NCI-H2227 (cell line): ENCODE measurements at regions not wholly inside any gene's neighbourhood (a gene's known extent, or its start where the extent isn't known, plus 50 kb on each side); places are given as distances from the start of the nearest gene placed in this dataset.
A peak's percentile ranks its signal among the peaks of the same experiment; 100 is the strongest.
"Not testable (repeated sequence)": the region's sequence is repeated elsewhere in the genome, so short reads cannot be mapped to it uniquely, and the experiment has no call there.

Experiments used
- DNase-seq: peaks from one replicate; lab custom pipeline; 2025; ENCODE audit not compliant: unreplicated experiment; lab: John Stamatoyannopoulos, UW

- DNase-seq: no peak
These were observed 205.0 kb upstream of the RPL34 start for GRCh38 chr4:108415389-108415788.

DNA sequence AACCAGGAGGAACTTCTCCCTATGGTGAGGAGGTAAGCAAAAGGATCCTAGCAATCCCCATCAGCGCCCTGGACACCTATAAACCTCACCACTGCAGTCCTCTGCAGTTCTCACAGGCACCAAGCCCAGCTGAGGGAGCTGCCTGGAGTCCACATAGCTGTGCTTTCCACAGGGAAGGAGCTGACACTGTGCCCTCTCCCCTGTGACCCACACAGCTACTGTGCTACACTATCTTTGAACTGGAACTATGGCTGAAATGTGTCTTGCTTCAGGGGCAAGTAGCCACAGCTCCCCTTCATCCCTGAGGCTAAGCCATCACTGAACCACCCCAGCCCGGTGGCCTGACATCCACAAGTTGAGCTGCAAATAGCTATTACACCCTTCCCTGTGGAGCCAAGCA is 208.5 kb upstream of the RPL34 start:
- DNase-seq: no peak

DNA sequence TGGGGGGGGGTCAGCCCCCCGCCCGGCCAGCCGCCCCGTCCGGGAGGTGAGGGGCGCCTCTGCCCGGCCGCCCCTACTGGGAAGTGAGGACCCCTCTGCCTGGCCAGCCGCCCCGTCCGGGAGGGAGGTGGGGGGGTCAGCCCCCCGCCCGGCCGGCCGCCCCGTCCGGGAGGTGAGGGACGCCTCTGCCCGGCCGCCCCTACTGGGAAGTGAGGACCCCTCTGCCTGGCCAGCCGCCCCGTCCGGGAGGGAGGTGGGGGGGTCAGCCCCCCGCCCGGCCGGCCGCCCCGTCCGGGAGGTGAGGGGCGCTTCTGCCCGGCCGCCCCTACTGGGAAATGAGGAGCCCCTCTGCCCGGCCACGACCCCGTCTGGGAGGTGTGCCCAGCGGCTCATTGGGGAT is 210.7 kb upstream of the RPL34 start:
- DNase-seq: not testable (repeated sequence)

GRCh38 chr4:108405586-108405985 is 214.8 kb upstream of the RPL34 start:
- no peak for DNase-seq

DNA sequence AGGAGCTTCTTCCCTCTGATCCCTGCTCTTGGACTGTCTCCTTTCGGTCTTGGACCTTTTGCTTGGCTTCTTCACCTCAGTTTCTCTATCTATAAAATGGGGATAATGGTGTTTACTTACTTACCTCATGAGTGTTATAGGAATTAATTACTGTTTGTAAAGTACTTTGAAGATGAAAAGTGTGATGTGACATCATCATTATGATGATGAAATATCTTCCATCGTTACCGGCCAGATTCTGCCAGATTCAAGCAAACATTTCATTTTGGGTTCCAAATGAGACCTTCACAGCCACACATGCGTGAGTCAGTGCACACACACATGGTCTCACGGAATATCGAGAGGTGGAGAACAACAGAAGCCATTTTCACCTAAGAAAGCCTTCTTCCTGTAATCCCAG is 220.1 kb upstream of the RPL34 start:
- DNase-seq: no peak

- DNase-seq: peak; percentile 67
These were observed 220.6 kb upstream of the RPL34 start for GRCh38 chr4:108399610-108400265.

- no peak for DNase-seq
These were observed 221.5 kb upstream of the RPL34 start for GRCh38 chr4:108398836-108399235.

- DNase-seq: no peak
These were observed 222.1 kb upstream of the RPL34 start for GRCh38 chr4:108398316-108398715.

DNA sequence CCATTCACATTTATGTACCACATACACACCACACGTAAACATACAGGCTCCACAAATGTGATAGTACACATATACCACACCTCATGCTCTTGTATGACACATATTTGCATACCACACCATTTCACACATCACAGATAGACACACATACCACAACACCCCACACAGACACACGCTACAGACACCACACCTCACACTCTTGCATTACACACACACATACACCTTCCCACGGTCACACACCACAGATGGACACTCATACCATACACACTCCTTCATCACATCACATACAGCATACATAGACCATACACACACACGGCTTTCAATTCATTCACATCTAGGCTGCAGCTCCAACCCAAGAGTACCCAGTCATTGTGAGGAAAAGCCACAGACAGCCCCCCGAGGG is 222.5 kb upstream of the RPL34 start:
- DNase-seq: no peak

GRCh38 chr4:108396900-108397497 is 223.4 kb upstream of the RPL34 start:
- DNase-seq: no peak

DNA sequence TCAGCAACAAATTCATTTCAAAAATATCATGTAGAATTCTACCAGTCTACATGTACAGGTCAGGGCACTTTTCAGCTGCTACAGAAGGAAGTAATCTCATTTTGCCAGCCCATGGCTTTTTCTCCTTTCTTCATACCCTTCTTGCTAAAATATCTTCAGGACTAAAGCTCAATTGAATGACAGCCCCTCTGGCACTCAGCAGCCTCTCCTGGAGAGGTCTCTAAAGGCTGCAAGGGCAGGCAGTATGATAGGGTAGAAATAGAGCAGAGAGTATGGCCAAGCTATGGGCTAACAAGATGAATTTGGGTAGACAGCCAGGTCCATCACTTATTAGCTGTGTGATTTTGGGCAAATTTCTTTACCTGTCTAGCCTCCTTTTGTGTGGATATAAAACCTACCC is 224.6 kb upstream of the RPL34 start:
- no peak for DNase-seq

DNA sequence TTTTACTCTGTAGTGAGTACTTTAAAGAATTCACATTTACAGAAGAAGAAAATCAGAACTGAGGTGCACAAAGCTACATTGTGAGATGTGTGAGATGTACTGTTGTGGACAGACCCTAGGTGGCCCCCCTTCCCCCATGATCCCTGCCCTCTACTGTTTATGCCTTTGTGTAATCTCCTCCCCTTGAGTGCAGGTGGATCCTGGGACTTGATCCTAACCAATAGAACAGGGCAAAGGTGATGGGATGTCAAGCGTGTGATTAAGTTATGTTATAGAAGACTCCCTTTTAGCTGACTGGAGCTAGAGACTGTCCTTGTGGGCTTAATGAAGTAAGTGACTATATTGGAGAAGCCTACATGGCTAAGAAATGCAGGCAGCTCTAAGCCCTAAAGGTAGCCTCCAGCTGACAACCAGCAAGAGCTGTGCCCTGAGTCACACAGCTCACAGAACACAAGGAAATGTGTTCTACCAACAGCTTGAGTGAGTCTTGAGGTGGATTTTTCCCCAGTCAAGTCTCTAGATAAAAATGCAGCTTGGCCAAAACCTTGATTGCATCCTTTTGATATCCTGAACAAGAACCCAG is 225.2 kb upstream of the LEF1 start:
- DNase-seq: no peak

DNA sequence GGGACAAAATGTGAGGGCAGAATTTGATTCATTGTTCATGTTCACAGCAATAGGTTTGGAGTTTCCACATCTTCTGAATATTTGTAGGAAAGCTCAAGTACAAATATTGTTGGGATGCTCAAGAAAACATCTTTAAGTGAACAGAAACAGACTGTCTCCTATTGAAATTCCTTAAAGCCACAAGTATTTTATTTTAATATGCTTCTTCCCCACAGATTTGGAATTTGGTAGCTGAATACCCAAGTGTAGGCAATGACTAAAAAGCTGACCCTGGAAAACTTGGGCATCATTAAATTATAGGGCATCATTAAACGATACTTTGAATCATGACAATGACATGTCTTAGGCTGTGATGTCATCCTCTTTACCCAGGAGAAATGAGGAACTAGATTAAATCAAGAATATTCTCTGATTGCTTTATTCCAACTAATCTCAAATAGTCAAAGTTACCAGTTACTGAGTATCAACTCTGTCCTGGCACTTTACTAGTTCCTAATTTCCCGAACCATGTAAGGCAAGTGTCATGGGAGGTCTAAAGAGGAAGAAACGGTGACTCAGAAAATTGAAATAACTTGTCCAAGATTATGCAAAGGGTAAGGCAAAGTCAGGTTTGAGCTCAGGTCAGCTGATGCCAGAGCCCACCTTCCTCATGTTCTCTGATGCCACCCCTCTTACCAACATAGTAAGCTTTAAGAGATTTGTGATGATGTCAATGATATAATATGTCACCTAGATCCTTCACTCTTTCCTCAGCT is 223.1 kb upstream of the LEF1 start:
- no peak for DNase-seq

- DNase-seq: no peak
These were observed 216.3 kb upstream of the LEF1 start for GRCh38 chr4:108385076-108385475.

DNA sequence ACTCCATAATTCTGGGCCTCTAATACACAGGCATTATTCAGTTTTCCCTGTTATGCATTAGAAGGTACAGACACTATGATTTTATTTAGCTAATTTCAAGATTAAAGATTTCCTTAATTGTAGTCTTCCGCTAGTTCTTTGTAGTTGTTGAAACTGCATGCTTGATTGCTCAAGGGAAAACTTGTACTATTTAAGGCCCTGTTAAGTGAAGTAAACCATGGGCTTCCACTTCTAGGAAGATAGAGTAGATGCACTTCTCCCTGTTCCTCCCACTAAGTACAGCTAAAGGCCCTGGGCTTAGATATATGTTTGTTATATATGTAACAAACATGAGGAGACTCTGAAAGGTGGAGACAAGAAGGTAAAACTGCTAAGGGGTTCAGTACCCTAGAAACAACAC is 215.8 kb upstream of the LEF1 start:
- no peak for DNase-seq

- no peak for DNase-seq
These were observed 214.4 kb upstream of the LEF1 start for GRCh38 chr4:108383157-108383556.

DNA sequence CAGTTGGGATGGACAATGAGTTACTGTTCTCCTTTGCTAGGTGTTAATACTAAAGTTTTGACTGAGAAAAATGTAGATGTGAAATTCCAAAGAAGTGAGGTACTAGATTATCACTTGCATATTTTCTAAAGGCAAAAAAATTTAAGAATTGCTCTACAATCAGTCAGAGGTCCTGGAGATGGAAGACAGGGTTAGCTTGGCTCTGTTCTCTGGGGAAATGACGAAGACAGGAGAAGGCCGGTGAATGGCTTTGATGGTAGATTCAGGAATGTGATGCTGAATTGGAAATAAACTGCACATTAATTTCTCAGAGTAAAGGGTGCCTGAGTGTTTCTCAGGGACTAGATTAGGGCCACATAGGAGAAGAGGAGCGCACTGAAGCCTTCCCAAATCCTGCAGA is 214.0 kb upstream of the LEF1 start:
- DNase-seq: no peak

- DNase-seq: no peak
These were observed 209.4 kb upstream of the LEF1 start for GRCh38 chr4:108378164-108378563.

DNA sequence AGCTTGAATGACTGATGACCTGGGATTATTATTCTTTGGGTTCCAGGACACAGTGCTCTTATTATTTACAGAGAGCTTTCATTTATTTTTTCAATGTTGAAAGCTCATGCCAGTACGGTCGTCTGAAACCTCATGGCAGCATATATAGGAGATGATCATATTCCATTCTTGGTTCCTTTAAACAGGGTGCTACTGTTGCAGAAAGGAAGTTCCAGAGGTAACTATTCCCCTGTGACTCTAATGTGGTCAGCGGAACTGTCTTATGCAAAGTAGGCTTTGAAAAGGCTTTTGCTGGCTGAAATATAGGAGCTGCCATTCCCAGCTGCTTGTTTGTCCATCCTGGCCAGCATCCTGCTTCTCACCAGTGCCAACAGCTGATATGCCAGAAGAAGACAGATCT is 208.3 kb upstream of the LEF1 start:
- no peak for DNase-seq

GRCh38 chr4:108375434-108375833 is 206.7 kb upstream of the LEF1 start:
- DNase-seq: no peak

DNA sequence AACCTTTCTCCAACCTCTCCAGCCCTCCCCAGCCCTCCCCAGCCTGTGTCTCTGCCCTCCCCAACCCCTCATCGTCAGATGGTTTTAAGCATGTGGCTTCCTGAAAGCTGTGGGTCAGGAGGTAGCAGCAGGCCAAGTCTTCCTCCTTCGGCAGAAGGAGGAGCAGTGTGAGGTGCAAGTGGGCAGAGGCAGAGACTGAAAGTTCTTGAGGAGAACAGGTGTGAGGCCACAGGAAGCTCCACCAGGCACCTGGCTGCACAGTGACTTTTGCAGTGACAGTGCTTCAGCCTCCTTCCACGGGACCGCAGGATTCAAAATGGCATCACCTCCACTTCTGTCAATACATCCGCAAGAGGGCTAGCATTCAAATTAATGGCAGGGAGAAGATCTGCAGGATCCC is 203.9 kb upstream of the LEF1 start:
- no peak for DNase-seq

DNA sequence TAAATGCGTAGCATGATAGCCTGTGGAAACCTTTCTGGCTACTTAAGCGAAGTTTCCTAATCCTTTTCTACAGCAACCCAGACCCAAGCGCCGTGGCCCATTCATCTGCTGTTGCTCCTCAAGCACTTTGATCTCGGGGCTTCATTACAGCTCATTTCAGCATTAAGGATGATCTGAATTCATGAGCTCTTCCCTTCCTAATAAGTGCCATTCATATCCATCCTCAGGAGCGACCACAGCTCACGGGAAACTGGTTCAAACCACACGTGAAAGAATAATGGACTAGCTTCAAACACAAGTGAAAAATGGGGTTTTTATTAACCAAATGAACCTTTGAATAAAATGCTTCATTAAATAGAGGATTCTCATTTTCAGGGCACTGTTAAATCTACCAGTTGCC is 202.6 kb upstream of the LEF1 start:
- DNase-seq: no peak
